K562 (cell line): ENCODE measurements at regions not wholly inside any gene's neighbourhood (a gene's known extent, or its start where the extent isn't known, plus 50 kb on each side); places are given as distances from the start of the nearest gene placed in this dataset.

Source experiments
- CEBPG ChIP-seq, 3 experiments: fragments of 200-800 bp in 1 of 3; sonication (Bioruptor generic) in 1 of 3; sonication (generic) in 1 of 3; formaldehyde crosslinking in 1 of 3; IDR thresholded peaks in 2 of 3; conservative IDR thresholded peaks in 1 of 3; 2 replicates each; pipeline versions ENCODE4 v1.6.1 to v1.8.0; 2016 to 2022; ENCODE audit warnings: missing compliant biosample characterization in 2 of 3, missing genetic modification characterization in 2 of 3, mild to moderate bottlenecking in 1 of 3, missing genetic modification reagents in 1 of 3
- CHD1 ChIP-seq: fragments of 200-600 bp; sonication (generic); IDR thresholded peaks from one replicate; pipeline ENCODE4 v1.6.1; 2012; ENCODE audit warnings: mild to moderate bottlenecking, moderate library complexity, low read length, inconsistent platforms
- CREB3L1 ChIP-seq: fragments of 450-650 bp; IDR thresholded peaks from 2 replicates; pipeline ENCODE4 v1.6.1; 2014; ENCODE audit warnings: low read depth, mild to moderate bottlenecking, moderate library complexity, borderline replicate concordance
- DIDO1 ChIP-seq: fragments of 450-650 bp; IDR thresholded peaks from 2 replicates; pipeline ENCODE4 v1.6.1; 2016; ENCODE audit warnings: low read depth, missing biosample characterization, missing genetic modification characterization
- DMBX1 ChIP-seq: fragments of 250-450 bp; sonication (Bioruptor Pico); IDR thresholded peaks from 2 replicates; pipeline ENCODE4 v1.8.0; 2022; ENCODE audit warnings: inconsistent platforms, mild to moderate bottlenecking, moderate library complexity, borderline replicate concordance
- E2F1 ChIP-seq: sonication (generic); formaldehyde crosslinking; IDR thresholded peaks from 2 replicates; pipeline ENCODE4 v1.8.1; 2023; ENCODE audit warnings: mild to moderate bottlenecking, missing genetic modification reagents, moderate library complexity
- LARP7 ChIP-seq: fragments of 450-650 bp; IDR thresholded peaks from 2 replicates; pipeline ENCODE4 v1.6.1; 2016
- MBD2 ChIP-seq: sonication (generic); IDR thresholded peaks from 2 replicates; pipeline ENCODE4 v1.6.1; 2016; ENCODE audit warnings: low read depth, borderline replicate concordance
- MGA ChIP-seq: fragments of 450-650 bp; IDR thresholded peaks from 2 replicates; pipeline ENCODE4 v1.6.1; 2016; ENCODE audit warnings: mild to moderate bottlenecking, moderate library complexity
- NCOA2 ChIP-seq, 2 experiments: fragments of 450-650 bp; IDR thresholded peaks; 2 replicates each; pipeline ENCODE4 v1.6.1; 2018; ENCODE audit warnings: mild to moderate bottlenecking in 2 of 2, moderate library complexity in 1 of 2; ENCODE audit not compliant: partially characterized antibody in 2 of 2
- NR3C1 ChIP-seq: sonication (generic); formaldehyde crosslinking; IDR thresholded peaks from 2 replicates; pipeline ENCODE4 v1.8.1; 2022; ENCODE audit warnings: missing genetic modification reagents
- ZFX ChIP-seq: sonication (generic); formaldehyde crosslinking; IDR thresholded peaks from 2 replicates; pipeline ENCODE4 v1.8.0; 2022; ENCODE audit warnings: mild to moderate bottlenecking, missing genetic modification reagents, moderate library complexity
- ZNF232 ChIP-seq: sonication (generic); formaldehyde crosslinking; IDR thresholded peaks from 2 replicates; pipeline ENCODE4 v1.8.0; 2022; ENCODE audit warnings: mild to moderate bottlenecking, missing genetic modification reagents

- TF ChIP-seq NCOA2 (IDR thresholded peaks at IDR 0.05; ENCODE audit: partially characterized antibody in 2 of 2) (no peak), DMBX1 (CRISPR knock-in tag) (peak; percentile 40; the same call in 1 of the 2 replicates), CREB3L1 (no peak), ZNF232 (CRISPR knock-in tag) (no peak), DIDO1 (tag) (no peak), MBD2 (no peak), NR3C1 (no peak), ZFX (peak; percentile 55), E2F1 (CRISPR knock-in tag) (no peak), CHD1 (no peak), LARP7 (no peak), CEBPG (CRISPR knock-in tag; IDR thresholded peaks at IDR 0.05) (no peak; the same call in 1 of the 2 replicates), CEBPG (tag; conservative IDR thresholded peaks at IDR 0.05 in 1 of 2, IDR thresholded peaks at IDR 0.05 in 1 of 2) (peak; percentile 15; a peak in 1 of 4 replicates), MGA (no peak; the same call in 1 of the 2 replicates)
Measured at GRCh38 chr2:55112229-55113031, 62.2 kb upstream of the RTN4 start (continued).
